HepG2 (cell line): ENCODE measurements at regions not wholly inside any gene's neighbourhood (a gene's known extent, or its start where the extent isn't known, plus 50 kb on each side); places are given as distances from the start of the nearest gene placed in this dataset.
A peak's percentile ranks its signal among the peaks of the same experiment; 100 is the strongest.

Experiments used
- ARNT ChIP-seq: fragments of 450-650 bp; IDR thresholded peaks from 2 replicates; pipeline ENCODE4 v1.6.1; 2017
- CHD4 ChIP-seq: fragments of 200-600 bp; sonication (generic); IDR thresholded peaks from 2 replicates; pipeline ENCODE4 v1.7.0; 2017; ENCODE audit warnings: mild to moderate bottlenecking, low read length, borderline replicate concordance
- IKZF1 ChIP-seq: fragments of 450-650 bp; IDR thresholded peaks from 2 replicates; pipeline ENCODE4 v1.7.1; 2016
- KDM5A ChIP-seq: fragments of 200-600 bp; sonication (generic); IDR thresholded peaks from 2 replicates; pipeline ENCODE4 v1.7.0; 2018; ENCODE audit warnings: antibody characterized with exemption, mild to moderate bottlenecking, low read length, borderline replicate concordance
- MYC ChIP-seq: sonication (generic); formaldehyde crosslinking; IDR thresholded peaks from 2 replicates; pipeline ENCODE4 v1.9.0; 2021; ENCODE audit warnings: missing genetic modification reagents, borderline replicate concordance
- NCOA5 ChIP-seq: sonication (generic); formaldehyde crosslinking; IDR thresholded peaks from 2 replicates; pipeline ENCODE4 v1.4.0; 2020; ENCODE audit warnings: missing genetic modification reagents
- RAD51 ChIP-seq: fragments of 450-650 bp; IDR thresholded peaks from 2 replicates; pipeline ENCODE4 v1.6.1; 2016; ENCODE audit warnings: borderline replicate concordance
- RFXAP ChIP-seq: sonication (generic); formaldehyde crosslinking; IDR thresholded peaks from 2 replicates; pipeline ENCODE4 v1.4.0; 2020; ENCODE audit warnings: missing genetic modification reagents, borderline replicate concordance
- SIN3B ChIP-seq: fragments of 150-350 bp; IDR thresholded peaks from 2 replicates; pipeline ENCODE4 v1.6.1; 2014; ENCODE audit warnings: low read length
- THYN1 ChIP-seq: sonication (generic); formaldehyde crosslinking; IDR thresholded peaks from 2 replicates; pipeline ENCODE4 v1.8.1; 2023; ENCODE audit warnings: low read depth, mild to moderate bottlenecking, moderate library complexity, missing genetic modification reagents, borderline replicate concordance
- XRCC5 ChIP-seq: fragments of 200-400 bp; formaldehyde crosslinking; optimal IDR thresholded peaks from 2 replicates; pipeline ENCODE3; 2017; ENCODE audit warnings: mild to moderate bottlenecking, low read length
- ZEB1 ChIP-seq: IDR thresholded peaks from 2 replicates; pipeline ENCODE4 v1.6.1; 2012; ENCODE audit warnings: mild to moderate bottlenecking, low read depth, inconsistent platforms; ENCODE audit not compliant: insufficient replicate concordance
- ZNF274 ChIP-seq: sonication (generic); formaldehyde crosslinking; IDR thresholded peaks from 2 replicates; pipeline ENCODE4 v1.5.1; 2020; ENCODE audit warnings: mild to moderate bottlenecking, missing genetic modification reagents
- ZNF3 ChIP-seq: IDR thresholded peaks from 2 replicates; pipeline ENCODE4 v1.7.0; 2017; ENCODE audit warnings: inconsistent platforms
- ZNF383 ChIP-seq: sonication (generic); formaldehyde crosslinking; IDR thresholded peaks from 2 replicates; pipeline ENCODE4 v1.4.0; 2020; ENCODE audit warnings: missing genetic modification reagents, mild to moderate bottlenecking, borderline replicate concordance
- ZNF556 ChIP-seq: sonication (generic); formaldehyde crosslinking; IDR thresholded peaks from 2 replicates; pipeline ENCODE4 v1.4.0; 2020; ENCODE audit warnings: mild to moderate bottlenecking, missing genetic modification reagents, borderline replicate concordance
- ZNF616 ChIP-seq: sonication (generic); formaldehyde crosslinking; IDR thresholded peaks from 2 replicates; pipeline ENCODE4 v1.5.0; 2020; ENCODE audit warnings: low read depth, mild to moderate bottlenecking, missing genetic modification reagents
- ZNF747 ChIP-seq: sonication (generic); formaldehyde crosslinking; IDR thresholded peaks from 2 replicates; pipeline ENCODE4 v1.8.1; 2023; ENCODE audit warnings: missing genetic modification reagents, mild to moderate bottlenecking, borderline replicate concordance
- ZNF775 ChIP-seq: sonication (generic); formaldehyde crosslinking; IDR thresholded peaks from 2 replicates; pipeline ENCODE4 v1.4.0; 2020; ENCODE audit warnings: missing genetic modification reagents, mild to moderate bottlenecking, moderate library complexity, borderline replicate concordance
- TF ChIP-seq, protein P1 (sequence below): sonication (generic); formaldehyde crosslinking; IDR thresholded peaks from 2 replicates; pipeline ENCODE4 v1.5.1; 2020; ENCODE audit warnings: missing genetic modification reagents, mild to moderate bottlenecking, borderline replicate concordance
- TF ChIP-seq, protein P2 (sequence below): sonication (generic); formaldehyde crosslinking; IDR thresholded peaks from 2 replicates; pipeline ENCODE4 v1.4.0; 2020; ENCODE audit warnings: missing genetic modification reagents, borderline replicate concordance
- TF ChIP-seq, protein P3 (sequence below): sonication (generic); formaldehyde crosslinking; IDR thresholded peaks from 2 replicates; pipeline ENCODE4 v1.5.0; 2020; ENCODE audit warnings: mild to moderate bottlenecking, missing genetic modification reagents
- TF ChIP-seq, protein P4 (sequence below): sonication (generic); formaldehyde crosslinking; conservative IDR thresholded peaks from 2 replicates; pipeline ENCODE4 v1.4.0; 2020; ENCODE audit warnings: missing genetic modification reagents

DNA sequence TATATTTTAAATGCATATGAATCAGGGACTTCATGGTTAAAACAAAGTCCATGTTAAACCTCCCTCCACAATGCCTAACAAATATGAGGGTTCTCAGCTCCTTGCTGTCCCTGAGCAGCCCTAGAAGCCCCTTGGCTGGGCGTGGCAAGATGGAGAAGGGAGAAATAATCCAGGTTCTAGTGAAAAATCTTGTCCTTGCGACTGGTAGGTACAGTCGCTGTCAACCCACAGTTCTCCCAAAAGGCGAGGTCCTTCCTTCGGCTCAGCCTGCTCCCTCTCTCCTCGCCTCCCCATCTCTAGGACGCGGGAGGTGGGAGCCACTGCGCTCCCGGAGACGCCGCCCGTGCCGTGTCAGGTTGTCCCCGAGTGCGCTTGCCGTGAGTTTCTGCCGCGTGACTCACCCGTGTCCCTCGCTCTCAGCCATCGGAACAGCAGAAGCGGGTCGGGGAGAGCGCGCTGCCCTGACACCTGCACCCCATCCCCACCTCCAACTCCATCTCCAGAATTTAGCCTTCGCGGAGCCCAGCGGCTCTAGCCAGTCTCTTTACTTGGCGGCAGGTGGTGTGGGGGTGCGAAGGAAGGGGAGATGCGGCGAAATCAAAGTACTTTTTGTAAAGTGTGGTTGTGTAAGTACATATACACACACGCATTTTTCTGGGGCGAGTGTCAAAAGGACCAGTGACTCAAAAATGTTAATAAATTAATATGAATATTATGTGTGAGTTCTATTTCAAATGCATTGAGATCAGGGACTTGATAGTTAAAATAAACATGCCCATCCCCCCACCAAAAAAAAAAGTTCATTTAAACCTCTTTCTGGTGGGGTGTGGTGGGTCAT lies 65.1 kb upstream of the TMEM17 start (continued):
- TF ChIP-seq ZNF274 (CRISPR knock-in tag) (0 out of 2 replicates have a peak, but pooled peaks have one; percentile 49), THYN1 (CRISPR knock-in tag) (no peak), NCOA5 (CRISPR knock-in tag) (no peak), MYC (CRISPR knock-in tag) (no peak), KDM5A (no peak), XRCC5 (no peak), ZNF383 (CRISPR knock-in tag) (no peak), ZNF616 (CRISPR knock-in tag) (no peak), SIN3B (no peak), ZNF775 (CRISPR knock-in tag) (no peak), RFXAP (no peak), IKZF1 (no peak), ZNF3 (CRISPR knock-in tag) (no peak), CHD4 (no peak), ARNT (no peak), ZNF556 (CRISPR knock-in tag) (no peak), RAD51 (no peak), ZNF747 (CRISPR knock-in tag) (no peak), ZEB1 (no peak)
- TF ChIP-seq, protein P1, sequence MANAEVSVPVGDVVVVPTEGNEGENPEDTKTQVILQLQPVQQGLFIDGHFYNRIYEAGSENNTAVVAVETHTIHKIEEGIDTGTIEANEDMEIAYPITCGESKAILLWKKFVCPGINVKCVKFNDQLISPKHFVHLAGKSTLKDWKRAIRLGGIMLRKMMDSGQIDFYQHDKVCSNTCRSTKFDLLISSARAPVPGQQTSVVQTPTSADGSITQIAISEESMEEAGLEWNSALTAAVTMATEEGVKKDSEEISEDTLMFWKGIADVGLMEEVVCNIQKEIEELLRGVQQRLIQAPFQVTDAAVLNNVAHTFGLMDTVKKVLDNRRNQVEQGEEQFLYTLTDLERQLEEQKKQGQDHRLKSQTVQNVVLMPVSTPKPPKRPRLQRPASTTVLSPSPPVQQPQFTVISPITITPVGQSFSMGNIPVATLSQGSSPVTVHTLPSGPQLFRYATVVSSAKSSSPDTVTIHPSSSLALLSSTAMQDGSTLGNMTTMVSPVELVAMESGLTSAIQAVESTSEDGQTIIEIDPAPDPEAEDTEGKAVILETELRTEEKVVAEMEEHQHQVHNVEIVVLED (CRISPR knock-in tag): no peak
- TF ChIP-seq, protein P2, sequence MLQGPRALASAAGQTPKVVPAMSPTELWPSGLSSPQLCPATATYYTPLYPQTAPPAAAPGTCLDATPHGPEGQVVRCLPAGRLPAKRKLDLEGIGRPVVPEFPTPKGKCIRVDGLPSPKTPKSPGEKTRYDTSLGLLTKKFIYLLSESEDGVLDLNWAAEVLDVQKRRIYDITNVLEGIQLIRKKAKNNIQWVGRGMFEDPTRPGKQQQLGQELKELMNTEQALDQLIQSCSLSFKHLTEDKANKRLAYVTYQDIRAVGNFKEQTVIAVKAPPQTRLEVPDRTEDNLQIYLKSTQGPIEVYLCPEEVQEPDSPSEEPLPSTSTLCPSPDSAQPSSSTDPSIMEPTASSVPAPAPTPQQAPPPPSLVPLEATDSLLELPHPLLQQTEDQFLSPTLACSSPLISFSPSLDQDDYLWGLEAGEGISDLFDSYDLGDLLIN: no peak
- TF ChIP-seq, protein P3, sequence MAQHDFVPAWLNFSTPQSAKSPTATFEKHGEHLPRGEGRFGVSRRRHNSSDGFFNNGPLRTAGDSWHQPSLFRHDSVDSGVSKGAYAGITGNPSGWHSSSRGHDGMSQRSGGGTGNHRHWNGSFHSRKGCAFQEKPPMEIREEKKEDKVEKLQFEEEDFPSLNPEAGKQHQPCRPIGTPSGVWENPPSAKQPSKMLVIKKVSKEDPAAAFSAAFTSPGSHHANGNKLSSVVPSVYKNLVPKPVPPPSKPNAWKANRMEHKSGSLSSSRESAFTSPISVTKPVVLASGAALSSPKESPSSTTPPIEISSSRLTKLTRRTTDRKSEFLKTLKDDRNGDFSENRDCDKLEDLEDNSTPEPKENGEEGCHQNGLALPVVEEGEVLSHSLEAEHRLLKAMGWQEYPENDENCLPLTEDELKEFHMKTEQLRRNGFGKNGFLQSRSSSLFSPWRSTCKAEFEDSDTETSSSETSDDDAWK (CRISPR knock-in tag): no peak
- TF ChIP-seq, protein P4, sequence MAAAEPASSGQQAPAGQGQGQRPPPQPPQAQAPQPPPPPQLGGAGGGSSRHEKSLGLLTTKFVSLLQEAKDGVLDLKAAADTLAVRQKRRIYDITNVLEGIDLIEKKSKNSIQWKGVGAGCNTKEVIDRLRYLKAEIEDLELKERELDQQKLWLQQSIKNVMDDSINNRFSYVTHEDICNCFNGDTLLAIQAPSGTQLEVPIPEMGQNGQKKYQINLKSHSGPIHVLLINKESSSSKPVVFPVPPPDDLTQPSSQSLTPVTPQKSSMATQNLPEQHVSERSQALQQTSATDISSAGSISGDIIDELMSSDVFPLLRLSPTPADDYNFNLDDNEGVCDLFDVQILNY (CRISPR knock-in tag): no peak
